ENCODE measurements at regions not wholly inside any gene's neighbourhood (a gene's known extent, or its start where the extent isn't known, plus 50 kb on each side); places are given as distances from the start of the nearest gene placed in this dataset.

GRCh38 chr3:70854108-70854507 is 541.7 kb upstream of the MDFIC2 start:
- Histone ChIP-seq H3K4me3 (no peak overlapping the region), H3K4me1 (peaks cover 0 to 16% (median 5%) of the 10 kb centered on the region in 4 donors), H3K27me3 (no peaks in the 10 kb centered on the region), H3K36me3 (no peaks in the 10 kb centered on the region), H3K27ac (no peak overlapping the region), H3K9me3 (no peaks in the 10 kb centered on the region)
- TF ChIP-seq POLR2A (IDR thresholded peaks at IDR 0.05): no peak
- no peak for TF ChIP-seq EP300 (IDR thresholded peaks at IDR 0.05)
- TF ChIP-seq CTCF (IDR thresholded peaks at IDR 0.05): no peak
- no peak for TF ChIP-seq POLR2AphosphoS5 (IDR thresholded peaks at IDR 0.05)
- 55 to 62% (median 58%) methylated on average over 6 of the region's 6 CpGs for WGBS, 5 donors
- intact Hi-C loops (cut with DNase I; ENCODE audit: low total_unique reads): no loop called here
- no peak for DNase-seq

- Histone ChIP-seq H3K36me3 (no peaks in the 10 kb centered on the region), H3K27ac (no peak overlapping the region), H3K4me1 (peaks cover 0 to 15% (median 5%) of the 10 kb centered on the region in 4 donors), H3K9me3 (no peaks in the 10 kb centered on the region), H3K27me3 (no peaks in the 10 kb centered on the region), H3K4me3 (no peak overlapping the region)
- TF ChIP-seq POLR2AphosphoS5 (IDR thresholded peaks at IDR 0.05) (no peak), EP300 (IDR thresholded peaks at IDR 0.05) (no peak), CTCF (IDR thresholded peaks at IDR 0.05) (no peak), POLR2A (IDR thresholded peaks at IDR 0.05) (no peak)
- no peak for DNase-seq
- 76 to 84% (median 81%) methylated on average over 5 of the region's 5 CpGs for WGBS, 5 donors
- intact Hi-C loops (cut with DNase I; ENCODE audit: low total_unique reads): no loop called here
Observed at GRCh38 chr3:70853161-70853944, 540.9 kb upstream of the MDFIC2 start.

- H3K4me3 ChIP-seq: no peak overlapping the region
- intact Hi-C loops (cut with DNase I; ENCODE audit: low total_unique reads): no loop called here
- no peaks in the 10 kb centered on the region for H3K36me3 ChIP-seq
- H3K27ac ChIP-seq: no peak overlapping the region
- peak in 1 of 2 donors; percentile 65 for DNase-seq
- peaks cover 0 to 10% (median 5%) of the 10 kb centered on the region in 4 donors for H3K4me1 ChIP-seq
- TF ChIP-seq CTCF (IDR thresholded peaks at IDR 0.05): no peak
- TF ChIP-seq POLR2A (IDR thresholded peaks at IDR 0.05): no peak
- no peak for TF ChIP-seq EP300 (IDR thresholded peaks at IDR 0.05)
- TF ChIP-seq POLR2AphosphoS5 (IDR thresholded peaks at IDR 0.05): no peak
- H3K9me3 ChIP-seq: peaks cover 0 to 5% (median 0%) of the 10 kb centered on the region in 4 donors
- WGBS, 5 donors: 66 to 77% (median 71%) methylated on average over 6 of the region's 6 CpGs
- H3K27me3 ChIP-seq: no peaks in the 10 kb centered on the region
Observed at GRCh38 chr3:70849911-70850699, 537.7 kb upstream of the MDFIC2 start.

GRCh38 chr3:70840106-70840870 is 527.9 kb upstream of the MDFIC2 start:
- Histone ChIP-seq H3K27ac (no peak overlapping the region), H3K27me3 (no peaks in the 10 kb centered on the region), H3K4me3 (no peak overlapping the region), H3K9me3 (no peaks in the 10 kb centered on the region), H3K36me3 (no peaks in the 10 kb centered on the region), H3K4me1 (no peaks in the 10 kb centered on the region)
- 45 to 69% (median 55%) methylated on average over 4 of the region's 4 CpGs for WGBS, 5 donors
- intact Hi-C loops (cut with DNase I; ENCODE audit: low total_unique reads): no loop called here
- DNase-seq: no peak
- TF ChIP-seq POLR2AphosphoS5 (IDR thresholded peaks at IDR 0.05) (no peak), POLR2A (IDR thresholded peaks at IDR 0.05) (no peak)

All from stomach (tissue), 8 donors.